Activated T-helper 2 cell treated with anti-CD3 and anti-CD28 coated beads, Interferon-gamma antibody, Interleukin-2, Interleukin-4, amounts not matched to agents 10 μg/mL and 5 μg/mL and 100 μg/mL, durations not matched to agents 14 hours and 24 hours and 36 hours (primary cell): ENCODE measurements at regions not wholly inside any gene's neighbourhood (a gene's known extent, or its start where the extent isn't known, plus 50 kb on each side); places are given as distances from the start of the nearest gene placed in this dataset.

Experiments
- DNase-seq: peaks from one replicate; pipeline ENCODE4 v3.0.0; 2021; ENCODE audit warnings: low spot score
- H3K27ac Mint-ChIP-seq: one replicate; pipeline ENCODE4 v1.8.0; 2021; ENCODE audit warnings: mixed read lengths
- H3K27me3 Mint-ChIP-seq: one replicate; pipeline ENCODE4 v1.8.0; 2021; ENCODE audit warnings: low read depth, mixed read lengths
- H3K36me3 Mint-ChIP-seq: one replicate; pipeline ENCODE4 v1.8.0; 2021; ENCODE audit warnings: low read depth, mixed read lengths
- H3K4me1 Mint-ChIP-seq: one replicate; pipeline ENCODE4 v1.8.0; 2021; ENCODE audit warnings: low read depth, mixed read lengths
- H3K4me3 Mint-ChIP-seq: one replicate; pipeline ENCODE4 v1.8.0; 2021; ENCODE audit warnings: low read depth, mild to moderate bottlenecking, moderate library complexity, mixed read lengths
- H3K9me3 Mint-ChIP-seq: one replicate; pipeline ENCODE4 v1.8.0; 2021; ENCODE audit warnings: mixed read lengths
- intact Hi-C: fragments of 100-400 bp; cut with micrococcal nuclease; formaldehyde crosslinking; loops from one replicate; pipeline ENCODE4 v1.15.1; 2023

GRCh38 chr3:59660852-59661625 lies 611.2 kb upstream of the CFAP20DC start:
- H3K27ac Mint-ChIP-seq = no peak overlapping the region
- DNase-seq = no peak
- H3K9me3 Mint-ChIP-seq = peaks cover 10% of the 10 kb centered on the region
- H3K4me3 Mint-ChIP-seq = no peak overlapping the region
- peaks cover 9% of the 10 kb centered on the region for H3K27me3 Mint-ChIP-seq
- no peaks in the 10 kb centered on the region for H3K4me1 Mint-ChIP-seq
- no peaks in the 10 kb centered on the region for H3K36me3 Mint-ChIP-seq
- intact Hi-C loops = no loop called here

GRCh38 chr3:59660376-59660775 lies 610.6 kb upstream of the CFAP20DC start:
- intact Hi-C loops = no loop called here
- H3K4me3 Mint-ChIP-seq = no peak overlapping the region
- H3K27ac Mint-ChIP-seq = no peak overlapping the region
- no peaks in the 10 kb centered on the region for H3K36me3 Mint-ChIP-seq
- no peaks in the 10 kb centered on the region for H3K4me1 Mint-ChIP-seq
- H3K27me3 Mint-ChIP-seq = peaks cover 9% of the 10 kb centered on the region
- H3K9me3 Mint-ChIP-seq = peaks cover 10% of the 10 kb centered on the region
- DNase-seq = no peak

GRCh38 chr3:59659755-59660154 lies 609.9 kb upstream of the CFAP20DC start:
- H3K36me3 Mint-ChIP-seq = no peaks in the 10 kb centered on the region
- H3K9me3 Mint-ChIP-seq = peaks cover 10% of the 10 kb centered on the region
- H3K4me1 Mint-ChIP-seq = no peaks in the 10 kb centered on the region
- H3K4me3 Mint-ChIP-seq = no peak overlapping the region
- DNase-seq = no peak
- peaks cover 6% of the 10 kb centered on the region for H3K27me3 Mint-ChIP-seq
- H3K27ac Mint-ChIP-seq = no peak overlapping the region
- intact Hi-C loops = no loop called here

- no peak for DNase-seq
- intact Hi-C loops = no loop called here
Observed at GRCh38 chr3:59658866-59659265, 609.0 kb upstream of the CFAP20DC start.

DNA sequence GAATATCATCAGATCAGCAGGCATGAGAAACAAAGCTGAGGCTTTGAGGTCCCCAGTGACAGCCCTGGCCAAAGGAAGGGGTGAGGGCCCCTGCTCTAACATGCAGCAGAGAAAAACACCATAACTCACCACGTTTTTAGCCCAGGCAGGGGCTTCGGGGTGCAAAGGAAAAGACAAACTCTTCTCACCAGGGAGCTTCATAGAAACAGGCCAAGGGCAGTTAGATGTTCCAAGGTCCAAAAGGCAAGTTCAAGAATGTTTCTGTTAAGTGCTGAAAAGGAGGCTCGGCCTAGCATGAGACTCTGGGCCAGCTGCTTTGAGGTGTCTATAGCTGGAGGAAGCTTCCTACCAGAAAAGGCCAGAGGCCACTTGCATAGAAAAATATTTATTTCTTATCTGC lies 608.4 kb upstream of the CFAP20DC start:
- DNase-seq = no peak
- peaks cover 6% of the 10 kb centered on the region for H3K27me3 Mint-ChIP-seq
- H3K27ac Mint-ChIP-seq = no peak overlapping the region
- no peaks in the 10 kb centered on the region for H3K36me3 Mint-ChIP-seq
- no peak overlapping the region for H3K4me3 Mint-ChIP-seq
- H3K9me3 Mint-ChIP-seq = peaks cover 4% of the 10 kb centered on the region
- no peaks in the 10 kb centered on the region for H3K4me1 Mint-ChIP-seq
- intact Hi-C loops = no loop called here

More at GRCh38 chr3:59658866-59659265, 609.0 kb upstream of the CFAP20DC start:
- H3K9me3 Mint-ChIP-seq = peaks cover 6% of the 10 kb centered on the region
- no peak overlapping the region for H3K27ac Mint-ChIP-seq
- no peaks in the 10 kb centered on the region for H3K4me1 Mint-ChIP-seq
- peaks cover 6% of the 10 kb centered on the region for H3K27me3 Mint-ChIP-seq
- H3K36me3 Mint-ChIP-seq = no peaks in the 10 kb centered on the region
- no peak overlapping the region for H3K4me3 Mint-ChIP-seq

DNA sequence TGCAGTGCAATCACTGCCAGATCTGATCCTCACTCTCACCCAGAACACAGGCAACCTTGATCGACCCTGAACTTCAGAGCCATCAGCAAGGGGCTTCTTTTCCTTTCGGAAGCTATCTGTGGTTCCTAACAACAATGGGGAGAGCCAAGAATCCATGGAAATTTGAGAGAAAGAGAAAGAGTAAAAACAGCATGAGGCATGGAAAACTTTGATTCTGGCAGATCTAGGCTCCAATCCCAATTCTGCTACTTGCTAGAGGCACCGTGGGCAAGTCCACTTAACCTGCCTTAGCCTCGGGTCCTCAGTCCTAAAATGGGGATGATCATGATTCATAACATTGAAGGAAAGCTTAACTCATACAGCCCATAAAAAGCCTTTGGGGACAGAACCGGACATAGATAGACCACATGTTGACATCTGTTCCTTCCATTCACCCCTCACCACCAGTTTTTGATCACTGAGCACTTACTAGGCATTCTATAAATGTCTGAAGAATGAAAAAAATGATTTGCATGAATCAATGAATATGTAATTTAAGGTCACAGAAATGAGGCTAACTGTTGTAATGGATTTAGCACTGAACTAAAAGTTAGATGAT lies 605.7 kb upstream of the CFAP20DC start:
- Mint-ChIP-seq H3K4me3 (no peak overlapping the region), H3K9me3 (peaks cover 9% of the 10 kb centered on the region), H3K27ac (no peak overlapping the region), H3K4me1 (no peaks in the 10 kb centered on the region), H3K36me3 (no peaks in the 10 kb centered on the region), H3K27me3 (peaks cover 4% of the 10 kb centered on the region)
- no peak for DNase-seq
- intact Hi-C loops = no loop called here

DNA sequence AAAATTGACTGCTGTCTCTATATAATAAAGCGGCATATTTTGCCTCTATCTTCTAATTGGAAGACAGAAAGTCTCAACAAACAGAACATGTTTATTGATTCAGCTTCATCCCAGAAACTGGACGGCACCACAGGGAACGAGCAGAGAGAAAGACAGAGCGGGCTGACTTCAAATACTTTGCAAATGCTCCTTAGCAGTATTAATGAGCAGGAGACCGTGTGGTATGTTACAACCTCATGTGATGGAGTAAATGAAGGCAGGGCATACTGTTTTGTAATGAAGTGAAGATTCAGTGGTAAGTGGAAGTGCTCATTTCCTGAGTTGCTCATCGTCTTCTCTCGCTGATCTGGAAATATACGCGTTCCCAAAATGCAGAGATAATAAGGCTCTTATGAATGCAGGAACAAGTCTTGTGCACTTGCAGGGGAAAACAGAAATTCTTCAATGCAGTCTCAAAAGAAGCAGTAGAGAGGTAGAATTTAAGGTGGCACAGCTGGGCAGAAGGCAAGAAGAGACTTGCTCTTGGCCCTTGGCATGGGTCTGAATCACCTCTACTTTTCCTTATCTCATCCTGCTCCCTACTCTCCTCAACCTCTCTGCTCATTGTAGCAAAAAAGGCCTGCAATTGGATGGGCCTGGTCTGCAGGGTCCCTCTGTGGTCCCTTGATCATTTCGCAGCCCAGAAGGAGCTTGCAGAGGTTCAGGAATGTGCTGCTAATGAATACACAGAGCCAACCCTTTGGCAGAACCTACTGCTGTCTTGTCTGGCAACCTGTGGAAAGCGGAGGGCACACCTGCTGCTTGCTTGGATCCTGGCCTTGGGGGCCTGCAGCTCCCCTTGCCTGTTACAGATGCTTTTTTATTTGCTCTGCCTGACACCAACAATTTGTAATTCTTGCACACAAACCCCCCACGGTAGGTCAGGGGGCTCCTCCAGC lies 604.9 kb upstream of the CFAP20DC start:
- no peak for DNase-seq
- Mint-ChIP-seq H3K4me1 (no peaks in the 10 kb centered on the region), H3K36me3 (no peaks in the 10 kb centered on the region), H3K9me3 (peaks cover 17% of the 10 kb centered on the region), H3K27me3 (peaks cover 4% of the 10 kb centered on the region), H3K27ac (no peak overlapping the region), H3K4me3 (no peak overlapping the region)
- intact Hi-C loops = no loop called here

DNA sequence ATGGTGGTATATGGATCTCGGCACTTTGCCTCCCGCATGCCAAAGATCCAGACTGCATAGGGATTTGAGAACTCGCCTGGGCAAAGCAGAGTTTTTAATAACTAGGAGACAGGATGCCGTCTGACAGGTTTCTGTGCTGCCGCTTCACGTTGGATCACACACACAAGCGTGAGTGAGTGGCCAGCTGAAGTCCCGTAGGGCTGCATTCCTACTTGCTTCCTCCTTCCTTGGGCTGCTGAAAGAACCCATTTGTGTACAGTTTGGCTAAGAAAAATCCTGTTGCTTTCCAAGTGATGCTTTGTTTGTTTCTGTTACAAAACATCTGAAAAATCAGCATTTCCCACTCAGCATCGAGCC lies 604.3 kb upstream of the CFAP20DC start:
- H3K9me3 Mint-ChIP-seq = peaks cover 23% of the 10 kb centered on the region
- peaks cover 2% of the 10 kb centered on the region for H3K27me3 Mint-ChIP-seq
- H3K4me3 Mint-ChIP-seq = no peak overlapping the region
- H3K36me3 Mint-ChIP-seq = no peaks in the 10 kb centered on the region
- intact Hi-C loops = no loop called here
- no peak overlapping the region for H3K27ac Mint-ChIP-seq
- DNase-seq = no peak
- H3K4me1 Mint-ChIP-seq = no peaks in the 10 kb centered on the region

GRCh38 chr3:59653405-59654122 lies 603.7 kb upstream of the CFAP20DC start:
- Mint-ChIP-seq H3K4me1 (no peaks in the 10 kb centered on the region), H3K4me3 (no peak overlapping the region), H3K27me3 (peaks cover 2% of the 10 kb centered on the region), H3K9me3 (peaks cover 27% of the 10 kb centered on the region), H3K27ac (no peak overlapping the region), H3K36me3 (no peaks in the 10 kb centered on the region)
- DNase-seq = no peak
- intact Hi-C loops = no loop called here

- Mint-ChIP-seq H3K36me3 (no peaks in the 10 kb centered on the region), H3K4me1 (no peaks in the 10 kb centered on the region), H3K27me3 (peaks cover 19% of the 10 kb centered on the region), H3K9me3 (peaks cover 10% of the 10 kb centered on the region), H3K4me3 (no peak overlapping the region), H3K27ac (no peak overlapping the region)
- no peak for DNase-seq
- intact Hi-C loops = no loop called here
Observed at GRCh38 chr3:59644479-59645402, 594.9 kb upstream of the CFAP20DC start.

- H3K27me3 Mint-ChIP-seq = peaks cover 18% of the 10 kb centered on the region
- no peak for DNase-seq
- H3K4me3 Mint-ChIP-seq = no peak overlapping the region
- no peaks in the 10 kb centered on the region for H3K4me1 Mint-ChIP-seq
- intact Hi-C loops = no loop called here
- H3K9me3 Mint-ChIP-seq = no peaks in the 10 kb centered on the region
- H3K36me3 Mint-ChIP-seq = no peaks in the 10 kb centered on the region
- H3K27ac Mint-ChIP-seq = no peak overlapping the region
Observed at GRCh38 chr3:59641169-59641899, 591.5 kb upstream of the CFAP20DC start.
